HEK293 (cell line): ENCODE measurements at regions not wholly inside any gene's neighbourhood (a gene's known extent, or its start where the extent isn't known, plus 50 kb on each side); places are given as distances from the start of the nearest gene placed in this dataset.

Source experiments
- SETDB1 ChIP-seq: IDR thresholded peaks from one replicate; pipeline ENCODE4 v1.6.1; 2017; ENCODE audit warnings: mild to moderate bottlenecking, low read length, moderate library complexity, mixed read lengths; ENCODE audit not compliant: insufficient read length
- ZNF274 ChIP-seq, 2 experiments: fragments of 200-500 bp in 1 of 2; fragments of 450-650 bp in 1 of 2; sonication (Bioruptor generic) in 1 of 2; formaldehyde crosslinking in 1 of 2; IDR thresholded peaks; 2 replicates each; pipeline versions ENCODE4 v1.5.1 to v1.6.1; 2014 to 2016; ENCODE audit warnings: borderline replicate concordance in 1 of 2, inconsistent platforms in 1 of 2, low read length in 1 of 2, missing biosample characterization in 1 of 2, missing genetic modification characterization in 1 of 2
- ZNF776 ChIP-seq: fragments of 450-650 bp; formaldehyde crosslinking; IDR thresholded peaks from 2 replicates; pipeline ENCODE4 v1.5.0; 2017; ENCODE audit warnings: missing biosample characterization, missing genetic modification characterization, borderline replicate concordance
- ZNF792 ChIP-seq: fragments of 450-650 bp; formaldehyde crosslinking; IDR thresholded peaks from 2 replicates; pipeline ENCODE4 v1.5.1; 2016; ENCODE audit warnings: missing biosample characterization, missing genetic modification characterization

DNA sequence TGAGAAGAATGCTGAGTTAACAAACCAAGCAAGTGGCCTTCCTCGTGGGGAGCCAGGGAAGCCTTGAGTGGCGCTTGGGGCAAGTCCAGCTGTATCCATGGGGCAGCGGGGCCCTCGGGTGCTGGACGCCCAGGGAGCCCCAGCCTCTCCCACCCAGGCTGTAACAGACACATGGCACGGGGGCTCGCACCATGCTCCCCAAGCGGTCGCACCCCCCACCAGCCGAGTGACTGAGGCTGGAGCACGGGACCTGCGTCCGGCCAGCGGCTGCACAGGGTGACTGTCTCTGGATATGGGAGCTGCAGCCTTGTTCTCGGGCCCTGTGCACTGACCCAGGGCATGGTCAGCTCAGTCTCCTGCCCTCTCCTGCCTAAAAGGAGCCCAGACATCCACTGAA lies 53.9 kb upstream of the ACTRT2 start:
- no peak for TF ChIP-seq ZNF792
- TF ChIP-seq ZNF274 (IDR thresholded peaks at IDR 0.05; ENCODE audit: low read length), result no peak
- no peak for TF ChIP-seq ZNF274 (tag by site-specific recombination; IDR thresholded peaks at IDR 0.05; ENCODE audit: borderline replicate concordance)
- TF ChIP-seq SETDB1, result no peak
- TF ChIP-seq ZNF776, result no peak
